ENCODE measurements at regions not wholly inside any gene's neighbourhood (a gene's known extent, or its start where the extent isn't known, plus 50 kb on each side); places are given as distances from the start of the nearest gene placed in this dataset.

DNA sequence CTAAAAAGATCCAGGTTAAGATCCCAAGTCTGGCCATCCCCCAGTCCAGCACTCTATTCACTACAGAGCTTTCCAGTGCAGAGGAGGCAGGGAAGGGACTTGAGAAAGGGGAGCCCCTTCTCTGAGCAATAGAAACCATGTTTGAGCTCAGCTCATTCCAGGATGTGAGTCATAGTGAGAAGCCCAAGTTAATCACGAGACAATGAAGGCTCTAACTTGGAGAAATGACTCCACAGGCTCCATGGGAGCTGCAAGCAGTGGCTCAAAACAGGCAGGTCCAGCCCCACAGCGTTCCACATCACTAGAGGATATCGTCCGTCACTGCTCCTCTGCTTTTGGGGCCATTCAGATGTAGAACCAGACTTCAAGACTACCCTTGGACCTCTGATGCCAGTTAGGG, 59.1 kb downstream of the CAMK2N1 start:
- TF ChIP-seq, protein P1, sequence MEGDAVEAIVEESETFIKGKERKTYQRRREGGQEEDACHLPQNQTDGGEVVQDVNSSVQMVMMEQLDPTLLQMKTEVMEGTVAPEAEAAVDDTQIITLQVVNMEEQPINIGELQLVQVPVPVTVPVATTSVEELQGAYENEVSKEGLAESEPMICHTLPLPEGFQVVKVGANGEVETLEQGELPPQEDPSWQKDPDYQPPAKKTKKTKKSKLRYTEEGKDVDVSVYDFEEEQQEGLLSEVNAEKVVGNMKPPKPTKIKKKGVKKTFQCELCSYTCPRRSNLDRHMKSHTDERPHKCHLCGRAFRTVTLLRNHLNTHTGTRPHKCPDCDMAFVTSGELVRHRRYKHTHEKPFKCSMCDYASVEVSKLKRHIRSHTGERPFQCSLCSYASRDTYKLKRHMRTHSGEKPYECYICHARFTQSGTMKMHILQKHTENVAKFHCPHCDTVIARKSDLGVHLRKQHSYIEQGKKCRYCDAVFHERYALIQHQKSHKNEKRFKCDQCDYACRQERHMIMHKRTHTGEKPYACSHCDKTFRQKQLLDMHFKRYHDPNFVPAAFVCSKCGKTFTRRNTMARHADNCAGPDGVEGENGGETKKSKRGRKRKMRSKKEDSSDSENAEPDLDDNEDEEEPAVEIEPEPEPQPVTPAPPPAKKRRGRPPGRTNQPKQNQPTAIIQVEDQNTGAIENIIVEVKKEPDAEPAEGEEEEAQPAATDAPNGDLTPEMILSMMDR (conservative IDR thresholded peaks at IDR 0.05 in 1 of 2, IDR thresholded peaks at IDR 0.05 in 1 of 2; ENCODE audit: extremely low read depth in 1 of 2, insufficient read depth in 1 of 2, low read depth in 1 of 2, low read length in 2 of 2): no peak
- no peak for TF ChIP-seq EZH2 (IDR thresholded peaks at IDR 0.05; ENCODE audit: borderline replicate concordance, low read length)
